Liver (tissue), 8 donors: ENCODE measurements at regions not wholly inside any gene's neighbourhood (a gene's known extent, or its start where the extent isn't known, plus 50 kb on each side); places are given as distances from the start of the nearest gene placed in this dataset.

Source experiments
- DNase-seq: peaks from one replicate; pipeline ENCODE4 v3.0.0-alpha.2; 2017; ENCODE audit warnings: low spot score
- H3K27ac ChIP-seq, 2 donors: one replicate each; pipeline ENCODE4 v1.7.0; 2013; ENCODE audit warnings: inconsistent platforms in 2 of 2, low read length in 2 of 2, control low read depth in 1 of 2, low read depth in 1 of 2, mild to moderate bottlenecking in 1 of 2
- H3K27me3 ChIP-seq, 4 donors: one replicate each; pipeline versions ENCODE4 v1.6.1 to v1.7.0; 2013; ENCODE audit warnings: low read length in 3 of 4, inconsistent platforms in 1 of 4, mild to moderate bottlenecking in 1 of 4, moderate library complexity in 1 of 4; ENCODE audit not compliant: control insufficient read depth in 4 of 4, insufficient read depth in 4 of 4
- H3K36me3 ChIP-seq, 4 donors: one replicate each; pipeline versions ENCODE4 v1.6.1 to v1.7.0; 2013; ENCODE audit warnings: low read length in 3 of 4, mild to moderate bottlenecking in 3 of 4, low read depth in 1 of 4, moderate library complexity in 1 of 4; ENCODE audit not compliant: control insufficient read depth in 4 of 4, insufficient read depth in 3 of 4
- H3K4me1 ChIP-seq, 4 donors: one replicate each; pipeline versions ENCODE4 v1.6.1 to v1.7.0; 2013; ENCODE audit warnings: low read length in 3 of 4, mild to moderate bottlenecking in 3 of 4, moderate library complexity in 1 of 4; ENCODE audit not compliant: control insufficient read depth in 4 of 4, insufficient read depth in 4 of 4
- H3K4me3 ChIP-seq, 3 donors: one replicate each; pipeline versions ENCODE4 v1.6.1 to v1.7.0; 2013; ENCODE audit warnings: low read length in 3 of 3, control low read depth in 1 of 3, low read depth in 1 of 3, mild to moderate bottlenecking in 1 of 3
- H3K9ac ChIP-seq, 2 donors: one replicate each; pipeline ENCODE4 v1.7.0; 2013; ENCODE audit warnings: low read length in 2 of 2, mild to moderate bottlenecking in 2 of 2, moderate library complexity in 2 of 2, control low read depth in 1 of 2, low read depth in 1 of 2
- H3K9me3 ChIP-seq, 4 donors: one replicate each; pipeline versions ENCODE4 v1.6.1 to v1.7.0; 2013; ENCODE audit warnings: low read length in 3 of 4; ENCODE audit not compliant: control insufficient read depth in 4 of 4
- CTCF ChIP-seq: fragments of 150-350 bp; IDR thresholded peaks from 2 replicates; pipeline ENCODE4 v1.5.1; 2017; ENCODE audit warnings: improper control_type of control experiment, low read depth, low read length; ENCODE audit not compliant: missing input control
- EGR1 ChIP-seq, 2 donors: IDR thresholded peaks; 2 replicates each; pipeline ENCODE4 v1.6.1; 2016 to 2018; ENCODE audit warnings: antibody characterized with exemption in 2 of 2, low read depth in 2 of 2
- FOXA1 ChIP-seq: IDR thresholded peaks from 2 replicates; pipeline ENCODE4 v1.6.1; 2016; ENCODE audit warnings: antibody characterized with exemption
- FOXA2 ChIP-seq: IDR thresholded peaks from 2 replicates; pipeline ENCODE4 v1.6.1; 2016; ENCODE audit warnings: antibody characterized with exemption
- GABPA ChIP-seq, 2 donors: IDR thresholded peaks in 1 of 2; conservative IDR thresholded peaks in 1 of 2; 2 replicates each; pipeline ENCODE4 v1.6.1; 2016; ENCODE audit warnings: antibody characterized with exemption in 2 of 2, mild to moderate bottlenecking in 1 of 2, moderate library complexity in 1 of 2
- HNF4A ChIP-seq, 2 donors: conservative IDR thresholded peaks; 2 replicates each; pipeline ENCODE4 v1.6.1; 2016; ENCODE audit warnings: antibody characterized with exemption in 2 of 2, mild to moderate bottlenecking in 2 of 2
- HNF4G ChIP-seq: IDR thresholded peaks from 2 replicates; pipeline ENCODE4 v1.6.1; 2016; ENCODE audit warnings: antibody characterized with exemption
- JUND ChIP-seq, 2 donors: IDR thresholded peaks; 2 replicates each; pipeline ENCODE4 v1.6.1; 2016; ENCODE audit warnings: antibody characterized with exemption in 2 of 2
- MAX ChIP-seq: IDR thresholded peaks from 2 replicates; pipeline ENCODE4 v1.6.1; 2016; ENCODE audit warnings: antibody characterized with exemption
- REST ChIP-seq: IDR thresholded peaks from 2 replicates; pipeline ENCODE4 v1.6.1; 2016; ENCODE audit warnings: antibody characterized with exemption, mild to moderate bottlenecking
- RXRA ChIP-seq, 2 donors: IDR thresholded peaks; 2 replicates each; pipeline ENCODE4 v1.6.1; 2017 to 2018; ENCODE audit warnings: antibody characterized with exemption in 2 of 2, mild to moderate bottlenecking in 1 of 2
- SP1 ChIP-seq: IDR thresholded peaks from 2 replicates; pipeline ENCODE4 v1.6.1; 2018; ENCODE audit warnings: antibody characterized with exemption, mild to moderate bottlenecking
- TAF1 ChIP-seq: conservative IDR thresholded peaks from 2 replicates; pipeline ENCODE4 v1.6.1; 2016; ENCODE audit warnings: antibody characterized with exemption, mild to moderate bottlenecking
- YY1 ChIP-seq: IDR thresholded peaks from 2 replicates; pipeline ENCODE4 v1.6.1; 2016; ENCODE audit warnings: antibody characterized with exemption, mild to moderate bottlenecking
- ZBTB33 ChIP-seq: IDR thresholded peaks from 2 replicates; pipeline ENCODE4 v1.6.1; 2016; ENCODE audit warnings: antibody characterized with exemption
- WGBS: extraction: QIAGEN DNeasy Blood & Tissue Kit; methylation state at CpG from one replicate; pipeline ENCODE4 v1.1.7; 2013; 5-methylcytosine and 5-hydroxymethylcytosine counted together
- donor health status: healthy.
- donor health status: healthy.
- donor health status: healthy.
- donor health status: healthy.
- donor health status: healthy.

GRCh38 chr5:117667105-117667504 is 1092.5 kb upstream of the SEMA6A start:
- H3K9ac ChIP-seq, result no peak overlapping the region
- no peak for DNase-seq
- H3K27ac ChIP-seq, result no peak overlapping the region
- H3K27me3 ChIP-seq, result no peaks in the 10 kb centered on the region
- no peaks in the 10 kb centered on the region for H3K4me1 ChIP-seq
- no peaks in the 10 kb centered on the region for H3K9me3 ChIP-seq
- TF ChIP-seq YY1 (no peak), EGR1 (IDR thresholded peaks at IDR 0.05; ENCODE audit: low read depth in 2 of 2) (no peak), JUND (IDR thresholded peaks at IDR 0.05) (no peak), GABPA (IDR thresholded peaks at IDR 0.05 in 1 of 2, conservative IDR thresholded peaks at IDR 0.05 in 1 of 2) (no peak), SP1 (no peak), ZBTB33 (no peak), MAX (no peak), CTCF (no peak), HNF4A (conservative IDR thresholded peaks at IDR 0.05) (no peak), HNF4G (no peak), RXRA (IDR thresholded peaks at IDR 0.05) (no peak), REST (no peak)
- WGBS, result 59% methylated on average over 3 of the region's 3 CpGs
- no peaks in the 10 kb centered on the region for H3K36me3 ChIP-seq
- H3K4me3 ChIP-seq, result no peak overlapping the region

- WGBS, result 80% methylated on average over 1 of the region's 1 CpG
- Histone ChIP-seq H3K27me3 (no peaks in the 10 kb centered on the region), H3K9ac (no peak overlapping the region), H3K27ac (no peak overlapping the region), H3K9me3 (no peaks in the 10 kb centered on the region), H3K4me1 (no peaks in the 10 kb centered on the region), H3K36me3 (no peaks in the 10 kb centered on the region), H3K4me3 (no peak overlapping the region)
- TF ChIP-seq FOXA2 (no peak), HNF4G (no peak), RXRA (IDR thresholded peaks at IDR 0.05) (no peak), REST (no peak), TAF1 (no peak), JUND (IDR thresholded peaks at IDR 0.05) (no peak), CTCF (no peak), EGR1 (IDR thresholded peaks at IDR 0.05; ENCODE audit: low read depth in 2 of 2) (no peak), FOXA1 (no peak), ZBTB33 (no peak)
- no peak for DNase-seq
Observed at GRCh38 chr5:117665121-117665520, 1090.5 kb upstream of the SEMA6A start.
